Keratinocyte (primary cell): ENCODE measurements at regions not wholly inside any gene's neighbourhood (a gene's known extent, or its start where the extent isn't known, plus 50 kb on each side); places are given as distances from the start of the nearest gene placed in this dataset.

Experiments
- DNase-seq: peaks from one replicate; pipeline ENCODE4 v3.0.0-alpha.2; 2011; ENCODE audit warnings: low read depth, missing footprints, low spot score
- FAIRE-seq: peaks from 2 replicates; lab custom pipeline; 2011; peaks lifted over from hg19 to GRCh38; lab: Jason Lieb, UNC
- H2AFZ ChIP-seq: 2 replicates; pipeline ENCODE4 v1.6.0; 2012; ENCODE audit warnings: low read length, control low read depth, inconsistent platforms; ENCODE audit not compliant: control insufficient read depth
- H3K27ac ChIP-seq: 2 replicates; pipeline ENCODE4 v1.5.1; 2011; ENCODE audit warnings: low read length; ENCODE audit not compliant: control insufficient read depth, insufficient read depth
- H3K27me3 ChIP-seq: 3 replicates; pipeline ENCODE4 v1.6.0; 2011; ENCODE audit warnings: low read length; ENCODE audit not compliant: control insufficient read depth, insufficient read depth; ENCODE audit errors: extremely low read depth
- H3K36me3 ChIP-seq, 2 experiments: 2 replicates in 1 of 2; 3 replicates in 1 of 2; pipeline ENCODE4 v1.5.1; 2011; ENCODE audit warnings: low read length in 2 of 2, mild to moderate bottlenecking in 1 of 2; ENCODE audit not compliant: control insufficient read depth in 2 of 2, insufficient read depth in 2 of 2; ENCODE audit errors: extremely low read depth in 1 of 2
- H3K4me1 ChIP-seq: 3 replicates; pipeline ENCODE4 v1.5.1; 2011; ENCODE audit warnings: low read length; ENCODE audit not compliant: control insufficient read depth, insufficient read depth; ENCODE audit errors: extremely low read depth
- H3K4me2 ChIP-seq: 3 replicates; pipeline ENCODE4 v1.6.0; 2011; ENCODE audit warnings: low read depth, low read length; ENCODE audit not compliant: control insufficient read depth, insufficient read depth; ENCODE audit errors: extremely low read depth
- H3K4me3 ChIP-seq, 3 experiments: fragments of 200-600 bp in 1 of 3; sonication (generic) in 1 of 3; 2 replicates in 2 of 3; 3 replicates in 1 of 3; pipeline ENCODE4 v1.5.1; 2011 to 2016; ENCODE audit warnings: low read length in 3 of 3, mild to moderate bottlenecking in 3 of 3, control low read depth in 2 of 3, inconsistent platforms in 1 of 3, low read depth in 1 of 3, mixed read lengths in 1 of 3, mixed run types in 1 of 3, moderate library complexity in 1 of 3; ENCODE audit not compliant: control insufficient read depth in 2 of 3, insufficient read depth in 2 of 3; ENCODE audit errors: extremely low read depth in 1 of 3
- H3K79me2 ChIP-seq: 2 replicates; pipeline ENCODE4 v1.6.0; 2012; ENCODE audit warnings: low read length; ENCODE audit not compliant: control insufficient read depth, insufficient read depth
- H3K9ac ChIP-seq: 3 replicates; pipeline ENCODE4 v1.6.0; 2011; ENCODE audit warnings: low read length; ENCODE audit not compliant: control insufficient read depth, insufficient read depth; ENCODE audit errors: extremely low read depth
- H3K9me1 ChIP-seq: 3 replicates; pipeline ENCODE4 v1.6.0; 2011; ENCODE audit warnings: low read length; ENCODE audit not compliant: control insufficient read depth, insufficient read depth; ENCODE audit errors: extremely low read depth
- H3K9me3 ChIP-seq: 2 replicates; pipeline ENCODE4 v1.5.1; 2012; ENCODE audit warnings: low read depth, low read length; ENCODE audit not compliant: control insufficient read depth
- H4K20me1 ChIP-seq: 3 replicates; pipeline ENCODE4 v1.6.0; 2011; ENCODE audit warnings: low read length; ENCODE audit not compliant: control insufficient read depth, insufficient read depth; ENCODE audit errors: extremely low read depth
- EZH2 ChIP-seq: IDR thresholded peaks from one replicate; pipeline ENCODE4 v1.6.1; 2012; ENCODE audit warnings: inconsistent platforms, mild to moderate bottlenecking, low read length, moderate library complexity
- dilution Hi-C: fragments of 300-500 bp; cut with MboI; formaldehyde crosslinking; loops from one replicate; pipeline ENCODE4 v1.7.0; 2020; ENCODE audit warnings: low sequenced_read_pairs; ENCODE audit not compliant: extremely low pct_ligation_motif_present
- TF ChIP-seq, protein P1 (sequence below), 3 experiments: IDR thresholded peaks in 1 of 3; conservative IDR thresholded peaks in 1 of 3; optimal IDR thresholded peaks in 1 of 3; 2 replicates in 2 of 3; 3 replicates in 1 of 3; pipeline versions ENCODE3 to v1.5.1; 2011; ENCODE audit warnings: low read length in 3 of 3, mild to moderate bottlenecking in 3 of 3, moderate library complexity in 2 of 3, control low read depth in 1 of 3, inconsistent platforms in 1 of 3; ENCODE audit not compliant: insufficient read depth in 2 of 3; ENCODE audit errors: extremely low read depth in 1 of 3

GRCh38 chr5:73997960-73998359 lies 372.0 kb downstream of the ARHGEF28 start:
- Histone ChIP-seq H3K27ac (no peak overlapping the region), H3K9me3 (no peaks in the 10 kb centered on the region), H4K20me1 (no peaks in the 10 kb centered on the region), H3K4me1 (peaks cover 8% of the 10 kb centered on the region), H3K9ac (no peak overlapping the region), H3K9me1 (no peaks in the 10 kb centered on the region), H3K27me3 (no peaks in the 10 kb centered on the region), H3K4me3 (no peak overlapping the region), H3K36me3 (no peaks in the 10 kb centered on the region), H3K4me2 (no peak overlapping the region), H3K79me2 (no peaks in the 10 kb centered on the region), H2AFZ (no peak overlapping the region)
- dilution Hi-C loops = no loop called here
- TF ChIP-seq, protein P1, sequence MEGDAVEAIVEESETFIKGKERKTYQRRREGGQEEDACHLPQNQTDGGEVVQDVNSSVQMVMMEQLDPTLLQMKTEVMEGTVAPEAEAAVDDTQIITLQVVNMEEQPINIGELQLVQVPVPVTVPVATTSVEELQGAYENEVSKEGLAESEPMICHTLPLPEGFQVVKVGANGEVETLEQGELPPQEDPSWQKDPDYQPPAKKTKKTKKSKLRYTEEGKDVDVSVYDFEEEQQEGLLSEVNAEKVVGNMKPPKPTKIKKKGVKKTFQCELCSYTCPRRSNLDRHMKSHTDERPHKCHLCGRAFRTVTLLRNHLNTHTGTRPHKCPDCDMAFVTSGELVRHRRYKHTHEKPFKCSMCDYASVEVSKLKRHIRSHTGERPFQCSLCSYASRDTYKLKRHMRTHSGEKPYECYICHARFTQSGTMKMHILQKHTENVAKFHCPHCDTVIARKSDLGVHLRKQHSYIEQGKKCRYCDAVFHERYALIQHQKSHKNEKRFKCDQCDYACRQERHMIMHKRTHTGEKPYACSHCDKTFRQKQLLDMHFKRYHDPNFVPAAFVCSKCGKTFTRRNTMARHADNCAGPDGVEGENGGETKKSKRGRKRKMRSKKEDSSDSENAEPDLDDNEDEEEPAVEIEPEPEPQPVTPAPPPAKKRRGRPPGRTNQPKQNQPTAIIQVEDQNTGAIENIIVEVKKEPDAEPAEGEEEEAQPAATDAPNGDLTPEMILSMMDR (optimal IDR thresholded peaks at IDR 0.05 in 1 of 3, IDR thresholded peaks at IDR 0.05 in 1 of 3, conservative IDR thresholded peaks at IDR 0.05 in 1 of 3; ENCODE audit: extremely low read depth in 1 of 3, insufficient read depth in 2 of 3, low read length in 3 of 3) = no peak
- no peak for TF ChIP-seq EZH2
- DNase-seq = no peak
- no peak for FAIRE-seq

DNA sequence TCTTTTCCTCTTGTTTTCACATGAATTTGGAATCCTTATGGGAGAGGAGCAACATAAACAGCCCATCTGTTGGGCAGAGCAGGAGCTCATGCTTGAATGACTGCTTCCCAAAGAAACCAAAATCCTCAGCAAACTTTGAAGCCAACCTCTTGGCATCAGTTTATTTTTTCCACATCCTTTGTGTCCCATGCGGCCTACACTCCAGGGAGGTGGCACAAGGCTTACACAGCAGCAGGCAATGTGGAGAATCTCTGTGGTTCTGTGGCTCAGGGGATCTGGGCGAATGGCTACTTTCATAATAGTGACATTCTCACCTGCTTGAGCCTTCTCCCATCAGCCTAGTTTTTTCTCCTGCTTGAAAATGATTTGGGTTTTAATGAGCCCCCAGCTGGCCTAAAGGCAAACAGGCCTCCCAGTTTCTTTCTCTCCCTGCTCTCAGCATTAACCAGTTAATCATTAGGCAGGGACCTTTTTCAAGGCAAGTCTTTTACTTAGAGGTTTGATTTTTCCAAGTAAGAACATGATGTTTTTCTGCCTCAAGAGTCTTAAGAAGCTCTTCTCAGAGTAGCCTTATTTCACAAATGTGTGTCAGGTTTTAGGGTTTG lies 370.3 kb downstream of the ARHGEF28 start:
- Histone ChIP-seq H3K9me3 (no peaks in the 10 kb centered on the region), H3K4me1 (peaks cover 8% of the 10 kb centered on the region), H3K36me3 (no peaks in the 10 kb centered on the region), H4K20me1 (no peaks in the 10 kb centered on the region), H3K79me2 (no peaks in the 10 kb centered on the region), H3K27ac (no peak overlapping the region), H2AFZ (no peak overlapping the region), H3K4me3 (no peak overlapping the region), H3K9ac (no peak overlapping the region), H3K27me3 (no peaks in the 10 kb centered on the region), H3K4me2 (no peak overlapping the region), H3K9me1 (no peaks in the 10 kb centered on the region)
- DNase-seq = no peak
- FAIRE-seq = no peak
- dilution Hi-C loops = no loop called here
- no peak for TF ChIP-seq EZH2
- TF ChIP-seq, protein P1 (optimal IDR thresholded peaks at IDR 0.05 in 1 of 3, IDR thresholded peaks at IDR 0.05 in 1 of 3, conservative IDR thresholded peaks at IDR 0.05 in 1 of 3; ENCODE audit: extremely low read depth in 1 of 3, insufficient read depth in 2 of 3, low read length in 3 of 3) = no peak
